K562 (cell line): ENCODE measurements at regions not wholly inside any gene's neighbourhood (a gene's known extent, or its start where the extent isn't known, plus 50 kb on each side); places are given as distances from the start of the nearest gene placed in this dataset.

ENCODE experiments used
- ATAC-seq: fragments of 200-7000 bp; cut with Tn5 transposase; 3 replicates; pipeline ENCODE4 v1.9.1; 2020; ENCODE audit warnings: moderate library complexity
- BruUV-seq: library from RNA; stranded (reverse); fragments of 400-500 nt; replicated peaks from 2 replicates; lab custom pipeline; 2021; lab: Mats Ljungman, UMichigan
- CTCF ChIA-PET: fragments of 300-600 bp; formaldehyde crosslinking; extraction: SDS; loops from one replicate; lab custom pipeline; 2021; ENCODE audit warnings: low intra/inter-chr PET ratio; lab: Yijun Ruan, JAX
- POLR2A ChIA-PET: fragments of 300-600, 350-650 bp; sonication (Branson Sonifier 250); formaldehyde crosslinking; extraction: SDS; loops from one replicate; lab custom pipeline; 2021; ENCODE audit warnings: antibody characterized with exemption, inconsistent platforms; lab: Yijun Ruan, JAX
- DNase-seq, 4 experiments: peaks; one replicate each; pipeline versions ENCODE4 v3.0.0 to v3.0.0-alpha.2; 2011 to 2018; ENCODE audit warnings: low spot score in 3 of 4, mixed read lengths in 3 of 4; ENCODE audit errors: extremely low read depth in 1 of 4
- FAIRE-seq: peaks from 2 replicates; lab custom pipeline; 2011; peaks lifted over from hg19 to GRCh38; lab: Jason Lieb, UNC
- H2AFZ ChIP-seq: 2 replicates; pipeline ENCODE4 v1.6.0; 2011; ENCODE audit warnings: low read depth, low read length, control low read depth, inconsistent platforms
- H3K27ac ChIP-seq: fragments of 200-600 bp; 3 replicates; pipeline ENCODE4 v1.8.0; 2011; ENCODE audit warnings: low read depth, mild to moderate bottlenecking, control low read depth, inconsistent platforms, low read length, moderate library complexity, mixed read lengths; ENCODE audit errors: extremely low read depth
- H3K27me3 ChIP-seq, 2 experiments: fragments of 300-600 bp in 1 of 2; 2 replicates in 1 of 2; 3 replicates in 1 of 2; pipeline versions ENCODE4 v1.6.0 to v1.8.0; 2011; ENCODE audit warnings: inconsistent platforms in 2 of 2, low read length in 2 of 2, mild to moderate bottlenecking in 1 of 2, mixed read lengths in 1 of 2, moderate library complexity in 1 of 2; ENCODE audit not compliant: control insufficient read depth in 2 of 2, insufficient read depth in 2 of 2
- H3K36me3 ChIP-seq: fragments of 300-600 bp; 3 replicates; pipeline ENCODE4 v1.8.0; 2011; ENCODE audit warnings: mild to moderate bottlenecking, low read length, inconsistent platforms; ENCODE audit not compliant: control insufficient read depth, insufficient read depth
- H3K4me1 ChIP-seq, 2 experiments: fragments of 200-600 bp in 1 of 2; replicated peaks in 1 of 2; 2 replicates in 1 of 2; 3 replicates in 1 of 2; pipeline versions ENCODE4 v1.5.1 to v1.8.0; 2011; ENCODE audit warnings: inconsistent platforms in 2 of 2, low read length in 2 of 2, mild to moderate bottlenecking in 1 of 2, mixed read lengths in 1 of 2, moderate library complexity in 1 of 2; ENCODE audit not compliant: control insufficient read depth in 2 of 2, insufficient read depth in 2 of 2
- H3K4me2 ChIP-seq: 2 replicates; pipeline ENCODE4 v1.6.1; 2011; ENCODE audit warnings: low read length, control low read depth, inconsistent platforms, mixed read lengths; ENCODE audit not compliant: insufficient read depth
- H3K4me3 ChIP-seq: fragments of 200-600 bp; sonication (generic), shearing (Covaris generic); 2 replicates; pipeline ENCODE4 v1.5.1; 2016; ENCODE audit warnings: control low read depth, inconsistent platforms
- H3K79me2 ChIP-seq: fragments of 200-600 bp; 3 replicates; pipeline ENCODE4 v1.8.0; 2011; ENCODE audit warnings: low read length, inconsistent platforms; ENCODE audit not compliant: control insufficient read depth, insufficient read depth
- H3K9ac ChIP-seq, 2 experiments: 2 replicates each; pipeline versions ENCODE4 v1.6.0 to v1.6.1; 2011; ENCODE audit warnings: low read depth in 2 of 2, low read length in 2 of 2, control low read depth in 1 of 2, inconsistent platforms in 1 of 2, mild to moderate bottlenecking in 1 of 2, mixed read lengths in 1 of 2; ENCODE audit not compliant: insufficient read depth in 1 of 2
- H3K9me1 ChIP-seq: one replicate; pipeline ENCODE4 v1.6.0; 2011; ENCODE audit warnings: inconsistent platforms, mild to moderate bottlenecking, low read length, moderate library complexity; ENCODE audit not compliant: control insufficient read depth, insufficient read depth
- H3K9me3 ChIP-seq: replicated peaks from 2 replicates; pipeline ENCODE4 v1.5.1; 2011; ENCODE audit warnings: low read depth, low read length, inconsistent platforms; ENCODE audit not compliant: control insufficient read depth, insufficient read depth
- H4K20me1 ChIP-seq: replicated peaks from 2 replicates; pipeline ENCODE4 v1.6.1; 2011; ENCODE audit warnings: low read length, inconsistent platforms, mixed read lengths; ENCODE audit not compliant: control insufficient read depth, insufficient read depth
- FOXM1 ChIP-seq, 2 experiments: fragments of 450-650 bp in 1 of 2; sonication (generic) in 1 of 2; formaldehyde crosslinking in 1 of 2; IDR thresholded peaks; 2 replicates each; pipeline versions ENCODE4 v1.6.1 to v1.9.0; 2017 to 2022; ENCODE audit warnings: low read depth in 2 of 2, mild to moderate bottlenecking in 2 of 2, missing genetic modification reagents in 1 of 2, moderate library complexity in 1 of 2
- HMGN3 ChIP-seq: IDR thresholded peaks from 2 replicates; pipeline ENCODE4 v1.6.1; 2011; ENCODE audit warnings: borderline replicate concordance, low read depth, mild to moderate bottlenecking, mixed read lengths, low read length; ENCODE audit not compliant: insufficient read length; ENCODE audit errors: extremely low read depth
- KDM1A ChIP-seq, 2 experiments: fragments of 450-650 bp; IDR thresholded peaks; 2 replicates each; pipeline ENCODE4 v1.6.1; 2016; ENCODE audit warnings: mild to moderate bottlenecking in 2 of 2
- KLF10 ChIP-seq: fragments of 250-450 bp; sonication (Bioruptor Pico); IDR thresholded peaks from 2 replicates; pipeline ENCODE4 v1.6.1; 2021; ENCODE audit warnings: matching md5 sums
- MCM5 ChIP-seq: fragments of 450-650 bp; IDR thresholded peaks from 2 replicates; pipeline ENCODE4 v1.6.1; 2016; ENCODE audit warnings: low read depth
- NELFE ChIP-seq: IDR thresholded peaks from 2 replicates; pipeline ENCODE4 v1.6.1; 2011; ENCODE audit warnings: mild to moderate bottlenecking; ENCODE audit not compliant: insufficient read depth, insufficient read length
- NFYB ChIP-seq: IDR thresholded peaks from 2 replicates; pipeline ENCODE4 v1.6.1; 2011; ENCODE audit warnings: mild to moderate bottlenecking, moderate library complexity; ENCODE audit not compliant: insufficient read length; ENCODE audit errors: extremely low read depth
- RBM14 ChIP-seq: fragments of 200-400 bp; formaldehyde crosslinking; IDR thresholded peaks from 2 replicates; pipeline ENCODE4 v1.6.1; 2018; ENCODE audit warnings: low read depth, mild to moderate bottlenecking, low read length, moderate library complexity, borderline replicate concordance; ENCODE audit not compliant: insufficient read depth
- RBM22 ChIP-seq: fragments of 200-400 bp; formaldehyde crosslinking; IDR thresholded peaks from 2 replicates; pipeline ENCODE4 v1.6.1; 2018; ENCODE audit warnings: low read length, low read depth; ENCODE audit not compliant: poor library complexity, severe bottlenecking
- ZNF436 ChIP-seq: fragments of 250-450, 450-650 bp; sonication (Bioruptor Pico); formaldehyde crosslinking; IDR thresholded peaks from 2 replicates; pipeline ENCODE4 v1.7.0; 2020; ENCODE audit warnings: mild to moderate bottlenecking
- ZNF518B ChIP-seq: fragments of 250-450 bp; sonication (Bioruptor Pico); IDR thresholded peaks from 2 replicates; pipeline ENCODE4 v1.5.0; 2021; ENCODE audit warnings: mild to moderate bottlenecking, moderate library complexity
- WGBS: fragments of 100-300 bp; shearing (Covaris generic); methylation state at CpG from one replicate; pipeline ENCODE4 v1.1.6; 2016; ENCODE audit warnings: low coverage, mixed read lengths; ENCODE audit not compliant: insufficient coverage; ENCODE audit errors: missing lambda C conversion rate; 5-methylcytosine and 5-hydroxymethylcytosine counted together
- in situ Hi-C: fragments of 300-500 bp; cut with MboI; formaldehyde crosslinking; loops from 4 replicates; pipeline ENCODE4 v1.15.0; 2018; ENCODE audit warnings: inconsistent platforms, mixed read lengths
- intact Hi-C: fragments of 100-400 bp; cut with micrococcal nuclease; formaldehyde crosslinking; loops from 2 replicates; pipeline ENCODE4 v1.14.2; 2022

- 1% methylated on average over 9 of the region's 9 CpGs for WGBS
These were observed 239.2 kb upstream of the ZMIZ1 start for GRCh38 chr10:78829565-78829964.

More at GRCh38 chr10:78829565-78829964, 239.2 kb upstream of the ZMIZ1 start:
- H3K4me1 ChIP-seq = no peaks in the 10 kb centered on the region
- in situ Hi-C loops (no loop called here), intact Hi-C loops (no loop called here)
- DNase-seq (no peak), ATAC-seq (no peak), FAIRE-seq (no peak)
- no peaks in the 10 kb centered on the region for H3K79me2 ChIP-seq
- H3K27me3 ChIP-seq = peaks cover 15 to 57% of the 10 kb centered on the region in 2 experiments; a peak in 4 of 5 replicates
- ChIA-PET CTCF (no interaction called here), POLR2A (no interaction called here)
- no peaks in the 10 kb centered on the region for H3K9me3 ChIP-seq
- H3K9me1 ChIP-seq = no peaks in the 10 kb centered on the region
- no peak overlapping the region for H3K9ac ChIP-seq
- H3K27ac ChIP-seq = no peak overlapping the region
- no TSS peak for BruUV-seq
- H3K4me2 ChIP-seq = no peak overlapping the region
- no peak overlapping the region for H2AFZ ChIP-seq
- H3K4me3 ChIP-seq = no peak overlapping the region
- no peaks in the 10 kb centered on the region for H4K20me1 ChIP-seq
- TF ChIP-seq ZNF436 (no peak), NELFE (no peak), ZNF518B (CRISPR knock-in tag) (no peak), NFYB (no peak), HMGN3 (no peak), KLF10 (CRISPR knock-in tag) (no peak), RBM14 (no peak), RBM22 (no peak), MCM5 (no peak), KDM1A (IDR thresholded peaks at IDR 0.05) (no peak), FOXM1 (IDR thresholded peaks at IDR 0.05; ENCODE audit: low read depth) (no peak), FOXM1 (CRISPR knock-in tag; IDR thresholded peaks at IDR 0.05; ENCODE audit: low read depth) (no peak)
- no peaks in the 10 kb centered on the region for H3K36me3 ChIP-seq
